SK-N-MC (cell line): ENCODE measurements at regions not wholly inside any gene's neighbourhood (a gene's known extent, or its start where the extent isn't known, plus 50 kb on each side); places are given as distances from the start of the nearest gene placed in this dataset.
A peak's percentile ranks its signal among the peaks of the same experiment; 100 is the strongest.

Experiments used
- DNase-seq: peaks from one replicate; pipeline ENCODE4 v3.0.0-alpha.2; 2011; ENCODE audit warnings: low read depth, low spot score
- H3K27ac ChIP-seq: fragments of 200-600 bp; sonication (generic); 2 replicates; pipeline ENCODE4 v1.5.1; 2016; ENCODE audit warnings: mixed run types
- H3K36me3 ChIP-seq: fragments of 200-600 bp; sonication (generic); 2 replicates; pipeline ENCODE4 v1.6.1; 2017; ENCODE audit warnings: antibody characterized with exemption, low read length, mixed read lengths; ENCODE audit not compliant: insufficient read depth
- H3K4me3 ChIP-seq: fragments of 200-600 bp; sonication (generic); 2 replicates; pipeline ENCODE4 v1.5.1; 2016
- H3K9ac ChIP-seq: fragments of 200-600 bp; sonication (generic); 2 replicates; pipeline ENCODE4 v1.8.0; 2017; ENCODE audit warnings: mixed run types, mixed read lengths; ENCODE audit not compliant: insufficient read length
- H3K9me3 ChIP-seq: fragments of 200-600 bp; sonication (generic); 2 replicates; pipeline ENCODE4 v1.6.1; 2017; ENCODE audit warnings: low read depth, mild to moderate bottlenecking, antibody characterized with exemption, low read length, moderate library complexity, mixed read lengths
- EZH2 ChIP-seq: fragments of 200-600 bp; sonication (generic); IDR thresholded peaks from one replicate; pipeline ENCODE4 v1.6.1; 2017; ENCODE audit warnings: antibody characterized with exemption
- FOXP2 ChIP-seq: optimal IDR thresholded peaks from 2 replicates; pipeline ENCODE3; 2011; ENCODE audit warnings: mild to moderate bottlenecking, moderate library complexity; ENCODE audit not compliant: insufficient read depth; ENCODE audit errors: extremely low read length, control extremely low read depth
- POLR2AphosphoS5 ChIP-seq: IDR thresholded peaks from 2 replicates; pipeline ENCODE4 v1.6.1; 2012; ENCODE audit warnings: mild to moderate bottlenecking, low read depth, low read length, borderline replicate concordance

GRCh38 chr3:117118604-117119003 lies 409.0 kb downstream of the TUSC7 start:
- Histone ChIP-seq H3K4me3 (no peak overlapping the region), H3K36me3 (no peaks in the 10 kb centered on the region), H3K9ac (no peak overlapping the region), H3K27ac (peak overlapping the region; percentile 60), H3K9me3 (no peaks in the 10 kb centered on the region)
- TF ChIP-seq POLR2AphosphoS5 (no peak), EZH2 (no peak), FOXP2 (no peak)
- no peak for DNase-seq

GRCh38 chr3:117120014-117120413 lies 410.4 kb downstream of the TUSC7 start:
- H3K27ac ChIP-seq = no peak overlapping the region
- no peak overlapping the region for H3K4me3 ChIP-seq
- H3K36me3 ChIP-seq = no peaks in the 10 kb centered on the region
- no peak for DNase-seq
- no peaks in the 10 kb centered on the region for H3K9me3 ChIP-seq
- TF ChIP-seq POLR2AphosphoS5 = no peak
- no peak for TF ChIP-seq EZH2
- TF ChIP-seq FOXP2 = no peak
- no peak overlapping the region for H3K9ac ChIP-seq

GRCh38 chr3:117122609-117123008 lies 413.0 kb downstream of the TUSC7 start:
- Histone ChIP-seq H3K4me3 (peak overlapping the region; percentile 41; the same call in 1 of the 2 replicates), H3K9ac (peak overlapping the region; percentile 30), H3K9me3 (no peaks in the 10 kb centered on the region), H3K27ac (peak overlapping the region; percentile 81), H3K36me3 (no peaks in the 10 kb centered on the region)
- TF ChIP-seq EZH2 (no peak), FOXP2 (no peak), POLR2AphosphoS5 (no peak)
- DNase-seq = no peak

GRCh38 chr3:117126460-117126859 lies 416.9 kb downstream of the TUSC7 start:
- Histone ChIP-seq H3K4me3 (no peak overlapping the region), H3K9ac (no peak overlapping the region), H3K36me3 (no peaks in the 10 kb centered on the region), H3K9me3 (no peaks in the 10 kb centered on the region), H3K27ac (no peak overlapping the region)
- no peak for TF ChIP-seq FOXP2
- no peak for DNase-seq

GRCh38 chr3:117126946-117127546 lies 417.5 kb downstream of the TUSC7 start:
- Histone ChIP-seq H3K9me3 (no peaks in the 10 kb centered on the region), H3K36me3 (no peaks in the 10 kb centered on the region), H3K9ac (no peak overlapping the region), H3K4me3 (no peak overlapping the region), H3K27ac (no peak overlapping the region)
- no peak for TF ChIP-seq FOXP2
- no peak for TF ChIP-seq POLR2AphosphoS5
- TF ChIP-seq EZH2 = no peak
- DNase-seq = no peak

GRCh38 chr3:117128133-117128532 lies 418.6 kb downstream of the TUSC7 start:
- Histone ChIP-seq H3K27ac (no peak overlapping the region), H3K9me3 (no peaks in the 10 kb centered on the region), H3K36me3 (no peaks in the 10 kb centered on the region), H3K4me3 (no peak overlapping the region), H3K9ac (no peak overlapping the region)
- no peak for TF ChIP-seq POLR2AphosphoS5
- no peak for DNase-seq

GRCh38 chr3:117128872-117129271 lies 419.3 kb downstream of the TUSC7 start:
- H3K36me3 ChIP-seq = no peaks in the 10 kb centered on the region
- H3K9ac ChIP-seq = no peak overlapping the region
- no peak overlapping the region for H3K27ac ChIP-seq
- H3K4me3 ChIP-seq = no peak overlapping the region
- no peak for TF ChIP-seq POLR2AphosphoS5
- TF ChIP-seq FOXP2 = no peak
- no peak for TF ChIP-seq EZH2
- DNase-seq = no peak
- H3K9me3 ChIP-seq = no peaks in the 10 kb centered on the region

GRCh38 chr3:117129516-117129915 lies 419.9 kb downstream of the TUSC7 start:
- Histone ChIP-seq H3K4me3 (no peak overlapping the region), H3K9me3 (no peaks in the 10 kb centered on the region), H3K27ac (no peak overlapping the region), H3K9ac (no peak overlapping the region), H3K36me3 (no peaks in the 10 kb centered on the region)
- TF ChIP-seq FOXP2 (no peak), EZH2 (no peak), POLR2AphosphoS5 (no peak)
- no peak for DNase-seq

- no peak overlapping the region for H3K27ac ChIP-seq
- TF ChIP-seq EZH2 (no peak), FOXP2 (no peak), POLR2AphosphoS5 (no peak)
- no peaks in the 10 kb centered on the region for H3K9me3 ChIP-seq
- H3K4me3 ChIP-seq = no peak overlapping the region
- no peak for DNase-seq
- no peak overlapping the region for H3K9ac ChIP-seq
- no peaks in the 10 kb centered on the region for H3K36me3 ChIP-seq
Observed at GRCh38 chr3:117130222-117130621, 420.6 kb downstream of the TUSC7 start.

- no peak overlapping the region for H3K27ac ChIP-seq
- H3K4me3 ChIP-seq = no peak overlapping the region
- no peak for DNase-seq
- H3K9ac ChIP-seq = no peak overlapping the region
- no peaks in the 10 kb centered on the region for H3K36me3 ChIP-seq
- TF ChIP-seq FOXP2 (no peak), POLR2AphosphoS5 (no peak), EZH2 (no peak)
- H3K9me3 ChIP-seq = no peaks in the 10 kb centered on the region
Observed at GRCh38 chr3:117131259-117131658, 421.7 kb downstream of the TUSC7 start.
